Neural crest cell (in vitro differentiated cells): ENCODE measurements at regions not wholly inside any gene's neighbourhood (a gene's known extent, or its start where the extent isn't known, plus 50 kb on each side); places are given as distances from the start of the nearest gene placed in this dataset.

Experiments
- DNase-seq: peaks from one replicate; pipeline ENCODE4 v3.0.0; 2021; ENCODE audit warnings: low read depth, mixed read lengths, low spot score
- H3K27ac Mint-ChIP-seq: one replicate; pipeline ENCODE4 v1.8.0; 2021; ENCODE audit warnings: mild to moderate bottlenecking, mixed read lengths; ENCODE audit not compliant: unreplicated experiment
- H3K27me3 Mint-ChIP-seq: 2 replicates; pipeline ENCODE4 v1.8.0; 2021; ENCODE audit warnings: low read depth, mild to moderate bottlenecking, mixed read lengths
- H3K36me3 Mint-ChIP-seq: 2 replicates; pipeline ENCODE4 v1.8.0; 2021; ENCODE audit warnings: low read depth, mild to moderate bottlenecking, mixed read lengths
- H3K4me1 Mint-ChIP-seq: 2 replicates; pipeline ENCODE4 v1.8.0; 2021; ENCODE audit warnings: mixed read lengths
- H3K4me3 Mint-ChIP-seq: one replicate; pipeline ENCODE4 v1.8.0; 2021; ENCODE audit warnings: mild to moderate bottlenecking, mixed read lengths
- H3K9me3 Mint-ChIP-seq: 2 replicates; pipeline ENCODE4 v1.8.0; 2021; ENCODE audit warnings: mixed read lengths
- CTCF ChIP-seq: fragments of 200-600 bp; sonication (generic); conservative IDR thresholded peaks from 2 replicates; pipeline ENCODE4 v1.5.0; 2021; ENCODE audit warnings: antibody characterized with exemption, mild to moderate bottlenecking

- H3K4me1 Mint-ChIP-seq = peaks cover 26% of the 10 kb centered on the region
- no peaks in the 10 kb centered on the region for H3K27me3 Mint-ChIP-seq
- peaks cover 2% of the 10 kb centered on the region for H3K36me3 Mint-ChIP-seq
- no peak overlapping the region for H3K27ac Mint-ChIP-seq
- TF ChIP-seq CTCF = no peak
- H3K4me3 Mint-ChIP-seq = no peak overlapping the region
- DNase-seq = no peak
- H3K9me3 Mint-ChIP-seq = peaks cover 4% of the 10 kb centered on the region
Observed at GRCh38 chr16:51470492-51470891, 319.4 kb upstream of the SALL1 start.

- no peaks in the 10 kb centered on the region for H3K36me3 Mint-ChIP-seq
- peaks cover 34% of the 10 kb centered on the region for H3K4me1 Mint-ChIP-seq
- H3K27ac Mint-ChIP-seq = no peak overlapping the region
- no peak overlapping the region for H3K4me3 Mint-ChIP-seq
- no peak for TF ChIP-seq CTCF
- H3K9me3 Mint-ChIP-seq = no peaks in the 10 kb centered on the region
- DNase-seq = no peak
- no peaks in the 10 kb centered on the region for H3K27me3 Mint-ChIP-seq
Observed at GRCh38 chr16:51464996-51465395, 313.9 kb upstream of the SALL1 start.

GRCh38 chr16:51461255-51461654 is 310.2 kb upstream of the SALL1 start:
- no peak for TF ChIP-seq CTCF
- H3K4me3 Mint-ChIP-seq = no peak overlapping the region
- H3K27me3 Mint-ChIP-seq = no peaks in the 10 kb centered on the region
- no peak for DNase-seq
- no peaks in the 10 kb centered on the region for H3K36me3 Mint-ChIP-seq
- H3K27ac Mint-ChIP-seq = no peak overlapping the region
- H3K9me3 Mint-ChIP-seq = no peaks in the 10 kb centered on the region
- peaks cover 38% of the 10 kb centered on the region for H3K4me1 Mint-ChIP-seq

- TF ChIP-seq CTCF = no peak
- Mint-ChIP-seq H3K4me3 (no peak overlapping the region), H3K27me3 (no peaks in the 10 kb centered on the region), H3K27ac (no peak overlapping the region), H3K9me3 (no peaks in the 10 kb centered on the region), H3K4me1 (peaks cover 51% of the 10 kb centered on the region), H3K36me3 (no peaks in the 10 kb centered on the region)
- DNase-seq = no peak
Observed at GRCh38 chr16:51458356-51459140, 307.5 kb upstream of the SALL1 start.

- H3K9me3 Mint-ChIP-seq = no peaks in the 10 kb centered on the region
- peak overlapping the region; percentile 95 for H3K27ac Mint-ChIP-seq
- DNase-seq = no peak
- H3K4me3 Mint-ChIP-seq = peak overlapping the region; percentile 70
- no peaks in the 10 kb centered on the region for H3K36me3 Mint-ChIP-seq
- no peak for TF ChIP-seq CTCF
- H3K4me1 Mint-ChIP-seq = peaks cover 54% of the 10 kb centered on the region
- H3K27me3 Mint-ChIP-seq = no peaks in the 10 kb centered on the region
Observed at GRCh38 chr16:51457775-51458174, 306.7 kb upstream of the SALL1 start.
